ENCODE measurements at regions not wholly inside any gene's neighbourhood (a gene's known extent, or its start where the extent isn't known, plus 50 kb on each side); places are given as distances from the start of the nearest gene placed in this dataset.

DNA sequence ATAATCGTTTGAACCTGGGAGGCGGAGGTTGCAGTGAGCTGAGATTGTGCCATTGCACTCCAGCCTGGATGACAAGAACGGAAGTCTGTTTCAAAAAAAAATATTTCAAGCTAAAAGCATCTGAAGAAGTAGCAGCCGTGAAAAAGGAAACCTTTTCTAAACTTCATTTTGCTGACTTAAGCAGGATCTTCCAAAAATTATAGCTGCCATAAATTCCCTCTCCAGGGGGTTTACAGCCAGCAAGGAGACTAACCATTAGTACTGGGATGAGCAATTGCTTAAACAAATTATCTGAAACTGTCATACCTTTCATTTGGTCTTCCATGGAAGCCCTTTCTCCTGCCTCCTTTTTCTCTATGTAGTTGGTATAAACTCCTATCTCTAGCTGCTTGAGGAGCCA lies 69.9 kb upstream of the TSC22D1 start:
- Histone ChIP-seq H3K9ac (ENCODE audit: insufficient read depth in 1 of 2, low read depth in 2 of 2, low read length in 2 of 2) (no peak overlapping the region), H3K36me3 (ENCODE audit: control insufficient read depth, insufficient read depth, low read length) (no peaks in the 10 kb centered on the region), H3K27ac (ENCODE audit: extremely low read depth, low read depth, low read length) (no peak overlapping the region), H3K4me2 (ENCODE audit: insufficient read depth, low read length) (no peak overlapping the region), H3K4me1 (replicated peaks in 1 of 2; ENCODE audit: control insufficient read depth in 2 of 2, insufficient read depth in 2 of 2, low read length in 2 of 2) (no peaks in the 10 kb centered on the region), H3K4me3 (no peak overlapping the region), H3K9me3 (replicated peaks; ENCODE audit: control insufficient read depth, insufficient read depth, low read depth, low read length) (no peaks in the 10 kb centered on the region), H3K27me3 (ENCODE audit: control insufficient read depth in 2 of 2, insufficient read depth in 2 of 2, low read length in 2 of 2) (no peaks in the 10 kb centered on the region; a peak in 1 of 5 replicates), H3K79me2 (ENCODE audit: control insufficient read depth, insufficient read depth, low read length) (no peaks in the 10 kb centered on the region), H4K20me1 (replicated peaks; ENCODE audit: control insufficient read depth, insufficient read depth, low read length) (no peaks in the 10 kb centered on the region), H2AFZ (ENCODE audit: low read depth, low read length) (no peak overlapping the region), H3K9me1 (ENCODE audit: control insufficient read depth, insufficient read depth, low read length) (no peaks in the 10 kb centered on the region)
- intact Hi-C loops (cut with micrococcal nuclease) (loop anchor here (10.0 kb wide), 1 partner anchor 161 kb away; no protein-coding TSS in a partner anchor), in situ Hi-C loops (cut with MboI) (no loop called here)
- ATAC-seq, result no peak
- TF ChIP-seq MECOM (CRISPR knock-in tag; IDR thresholded peaks at IDR 0.05) (no peak), THRAP3 (IDR thresholded peaks at IDR 0.05; ENCODE audit: borderline replicate concordance) (no peak), ZNF75A (CRISPR knock-in tag; IDR thresholded peaks at IDR 0.05) (no peak), ZNF764 (CRISPR knock-in tag; IDR thresholded peaks at IDR 0.05; ENCODE audit: low read depth) (no peak), ZEB2 (IDR thresholded peaks at IDR 0.05) (no peak), ZNF316 (IDR thresholded peaks at IDR 0.05) (0 out of 2 replicates have a peak, but pooled peaks have one; percentile 8), NCOA1 (IDR thresholded peaks at IDR 0.05; ENCODE audit: low read depth) (no peak)
- TF ChIP-seq, protein P1, sequence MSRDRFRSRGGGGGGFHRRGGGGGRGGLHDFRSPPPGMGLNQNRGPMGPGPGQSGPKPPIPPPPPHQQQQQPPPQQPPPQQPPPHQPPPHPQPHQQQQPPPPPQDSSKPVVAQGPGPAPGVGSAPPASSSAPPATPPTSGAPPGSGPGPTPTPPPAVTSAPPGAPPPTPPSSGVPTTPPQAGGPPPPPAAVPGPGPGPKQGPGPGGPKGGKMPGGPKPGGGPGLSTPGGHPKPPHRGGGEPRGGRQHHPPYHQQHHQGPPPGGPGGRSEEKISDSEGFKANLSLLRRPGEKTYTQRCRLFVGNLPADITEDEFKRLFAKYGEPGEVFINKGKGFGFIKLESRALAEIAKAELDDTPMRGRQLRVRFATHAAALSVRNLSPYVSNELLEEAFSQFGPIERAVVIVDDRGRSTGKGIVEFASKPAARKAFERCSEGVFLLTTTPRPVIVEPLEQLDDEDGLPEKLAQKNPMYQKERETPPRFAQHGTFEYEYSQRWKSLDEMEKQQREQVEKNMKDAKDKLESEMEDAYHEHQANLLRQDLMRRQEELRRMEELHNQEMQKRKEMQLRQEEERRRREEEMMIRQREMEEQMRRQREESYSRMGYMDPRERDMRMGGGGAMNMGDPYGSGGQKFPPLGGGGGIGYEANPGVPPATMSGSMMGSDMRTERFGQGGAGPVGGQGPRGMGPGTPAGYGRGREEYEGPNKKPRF (IDR thresholded peaks at IDR 0.05; ENCODE audit: low read depth, low read length), result no peak
- TF ChIP-seq, protein P2, sequence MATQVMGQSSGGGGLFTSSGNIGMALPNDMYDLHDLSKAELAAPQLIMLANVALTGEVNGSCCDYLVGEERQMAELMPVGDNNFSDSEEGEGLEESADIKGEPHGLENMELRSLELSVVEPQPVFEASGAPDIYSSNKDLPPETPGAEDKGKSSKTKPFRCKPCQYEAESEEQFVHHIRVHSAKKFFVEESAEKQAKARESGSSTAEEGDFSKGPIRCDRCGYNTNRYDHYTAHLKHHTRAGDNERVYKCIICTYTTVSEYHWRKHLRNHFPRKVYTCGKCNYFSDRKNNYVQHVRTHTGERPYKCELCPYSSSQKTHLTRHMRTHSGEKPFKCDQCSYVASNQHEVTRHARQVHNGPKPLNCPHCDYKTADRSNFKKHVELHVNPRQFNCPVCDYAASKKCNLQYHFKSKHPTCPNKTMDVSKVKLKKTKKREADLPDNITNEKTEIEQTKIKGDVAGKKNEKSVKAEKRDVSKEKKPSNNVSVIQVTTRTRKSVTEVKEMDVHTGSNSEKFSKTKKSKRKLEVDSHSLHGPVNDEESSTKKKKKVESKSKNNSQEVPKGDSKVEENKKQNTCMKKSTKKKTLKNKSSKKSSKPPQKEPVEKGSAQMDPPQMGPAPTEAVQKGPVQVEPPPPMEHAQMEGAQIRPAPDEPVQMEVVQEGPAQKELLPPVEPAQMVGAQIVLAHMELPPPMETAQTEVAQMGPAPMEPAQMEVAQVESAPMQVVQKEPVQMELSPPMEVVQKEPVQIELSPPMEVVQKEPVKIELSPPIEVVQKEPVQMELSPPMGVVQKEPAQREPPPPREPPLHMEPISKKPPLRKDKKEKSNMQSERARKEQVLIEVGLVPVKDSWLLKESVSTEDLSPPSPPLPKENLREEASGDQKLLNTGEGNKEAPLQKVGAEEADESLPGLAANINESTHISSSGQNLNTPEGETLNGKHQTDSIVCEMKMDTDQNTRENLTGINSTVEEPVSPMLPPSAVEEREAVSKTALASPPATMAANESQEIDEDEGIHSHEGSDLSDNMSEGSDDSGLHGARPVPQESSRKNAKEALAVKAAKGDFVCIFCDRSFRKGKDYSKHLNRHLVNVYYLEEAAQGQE (IDR thresholded peaks at IDR 0.05; ENCODE audit: borderline replicate concordance), result no peak
- TF ChIP-seq, protein P2 (CRISPR knock-in tag; IDR thresholded peaks at IDR 0.05; ENCODE audit: low read depth), result no peak
- ChIA-PET CTCF (ENCODE audit: low intra/inter-chr PET ratio) (no interaction called here), POLR2A (no interaction called here)
- BruUV-seq (replicated peaks), result no TSS peak
- no peak for DNase-seq (ENCODE audit: extremely low read depth in 1 of 4, low spot score in 3 of 4)
- WGBS (ENCODE audit: insufficient coverage, low coverage, missing lambda C conversion rate), result 2% methylated on average over 4 of the region's 4 CpGs
- no peak for FAIRE-seq
